SK-N-SH (cell line): ENCODE measurements at regions not wholly inside any gene's neighbourhood (a gene's known extent, or its start where the extent isn't known, plus 50 kb on each side); places are given as distances from the start of the nearest gene placed in this dataset.
A peak's percentile ranks its signal among the peaks of the same experiment; 100 is the strongest.

Source experiments
- CTCF ChIA-PET: fragments of 300-600, 350-600 bp; formaldehyde crosslinking; extraction: SDS; loops from one replicate; lab custom pipeline; 2021; lab: Yijun Ruan, JAX
- POLR2A ChIA-PET: fragments of 350-600 bp; sonication (Branson Sonifier 250); formaldehyde crosslinking; extraction: SDS; loops from one replicate; lab custom pipeline; 2020; ENCODE audit warnings: antibody characterized with exemption, inconsistent platforms; lab: Yijun Ruan, JAX
- DNase-seq: peaks from one replicate; pipeline ENCODE4 v3.0.0; 2012
- H2AFZ ChIP-seq: fragments of 200-600 bp; sonication (generic); 2 replicates; pipeline ENCODE4 v1.8.1; 2016; ENCODE audit warnings: antibody characterized with exemption, mild to moderate bottlenecking, low read depth
- H3F3A ChIP-seq: fragments of 200-600 bp; sonication (generic); replicated peaks from 2 replicates; pipeline ENCODE3; 2016; ENCODE audit warnings: antibody characterized with exemption, mild to moderate bottlenecking; ENCODE audit not compliant: insufficient read depth
- H3K27ac ChIP-seq, 2 experiments: fragments of 200-500 bp in 1 of 2; fragments of 200-600 bp in 1 of 2; sonication (Bioruptor generic) in 1 of 2; sonication (generic), shearing (Covaris generic) in 1 of 2; 2 replicates each; pipeline versions ENCODE4 v1.5.1 to v1.6.1; 2014 to 2016; ENCODE audit warnings: low read depth in 2 of 2, inconsistent platforms in 1 of 2, low read length in 1 of 2, mild to moderate bottlenecking in 1 of 2, mixed read lengths in 1 of 2
- H3K27me3 ChIP-seq: fragments of 200-600 bp; sonication (generic), shearing (Covaris generic); 2 replicates; pipeline ENCODE4 v1.6.1; 2016; ENCODE audit warnings: mixed run types; ENCODE audit not compliant: insufficient read depth
- H3K36me3 ChIP-seq, 2 experiments: fragments of 200-500 bp in 1 of 2; fragments of 200-600 bp in 1 of 2; sonication (Bioruptor generic) in 1 of 2; sonication (generic) in 1 of 2; replicated peaks in 1 of 2; 2 replicates each; pipeline versions ENCODE3 to v1.5.1; 2014 to 2016; ENCODE audit warnings: low read length in 1 of 2, mild to moderate bottlenecking in 1 of 2; ENCODE audit not compliant: insufficient read depth in 2 of 2, control insufficient read depth in 1 of 2
- H3K4me1 ChIP-seq, 2 experiments: fragments of 200-500 bp in 1 of 2; fragments of 200-600 bp in 1 of 2; sonication (Bioruptor generic) in 1 of 2; sonication (generic), shearing (Covaris generic) in 1 of 2; 2 replicates each; pipeline versions ENCODE4 v1.5.1 to v1.6.1; 2014 to 2016; ENCODE audit warnings: low read depth in 1 of 2, low read length in 1 of 2, mixed run types in 1 of 2; ENCODE audit not compliant: insufficient read depth in 2 of 2, control insufficient read depth in 1 of 2
- H3K4me2 ChIP-seq: fragments of 200-600 bp; sonication (generic), shearing (Covaris generic); 2 replicates; pipeline ENCODE4 v1.6.1; 2017; ENCODE audit warnings: mixed run types
- H3K4me3 ChIP-seq, 2 experiments: fragments of 200-500 bp in 1 of 2; fragments of 200-600 bp in 1 of 2; sonication (Bioruptor generic) in 1 of 2; sonication (generic), shearing (Covaris generic) in 1 of 2; 2 replicates each; pipeline versions ENCODE4 v1.5.1 to v1.8.1; 2014 to 2016; ENCODE audit warnings: low read depth in 2 of 2, inconsistent platforms in 1 of 2, low read length in 1 of 2, mild to moderate bottlenecking in 1 of 2, mixed read lengths in 1 of 2, moderate library complexity in 1 of 2
- H3K79me2 ChIP-seq: fragments of 200-600 bp; sonication (generic); 2 replicates; pipeline ENCODE4 v1.8.1; 2017; ENCODE audit warnings: mild to moderate bottlenecking; ENCODE audit not compliant: insufficient read depth
- H3K9ac ChIP-seq: fragments of 200-600 bp; sonication (generic); 2 replicates; pipeline ENCODE4 v1.6.1; 2017; ENCODE audit warnings: mixed run types
- H3K9me2 ChIP-seq: fragments of 200-600 bp; sonication (generic); 2 replicates; pipeline ENCODE4 v1.6.1; 2017; ENCODE audit warnings: mixed run types
- H3K9me3 ChIP-seq: fragments of 200-600 bp; sonication (generic); 2 replicates; pipeline ENCODE4 v1.6.1; 2017; ENCODE audit warnings: mixed run types, mild to moderate bottlenecking, moderate library complexity
- H4K20me1 ChIP-seq: fragments of 200-600 bp; sonication (generic); 2 replicates; pipeline ENCODE4 v1.6.1; 2017; ENCODE audit warnings: mild to moderate bottlenecking, mixed run types; ENCODE audit not compliant: insufficient read depth
- FOSL2 ChIP-seq: IDR thresholded peaks from 2 replicates; pipeline ENCODE4 v1.4.0; 2012; ENCODE audit warnings: low read depth, mild to moderate bottlenecking, moderate library complexity, borderline replicate concordance
- JUND ChIP-seq: IDR thresholded peaks from 2 replicates; pipeline ENCODE4 v1.4.0; 2012
- NFIC ChIP-seq: IDR thresholded peaks from 2 replicates; pipeline ENCODE4 v1.4.0; 2012; ENCODE audit warnings: borderline replicate concordance
- PBX3 ChIP-seq: IDR thresholded peaks from 2 replicates; pipeline ENCODE4; 2012
- SIN3A ChIP-seq: IDR thresholded peaks from 2 replicates; pipeline ENCODE4 v1.6.1; 2012; ENCODE audit warnings: low read depth, mild to moderate bottlenecking, low read length, moderate library complexity, borderline replicate concordance
- TCF12 ChIP-seq: IDR thresholded peaks from 2 replicates; pipeline ENCODE4 v1.4.0; 2012
- YY1 ChIP-seq: IDR thresholded peaks from 2 replicates; pipeline ENCODE4 v1.4.0; 2012; ENCODE audit warnings: low read depth, mild to moderate bottlenecking
- ZBTB33 ChIP-seq: IDR thresholded peaks from 2 replicates; pipeline ENCODE4 v1.4.0; 2012; ENCODE audit warnings: low read depth, borderline replicate concordance

- no peak overlapping the region; the same call in 1 of the 2 replicates for H3K4me2 ChIP-seq
- H4K20me1 ChIP-seq = no peaks in the 10 kb centered on the region
- DNase-seq = no peak
- no peaks in the 10 kb centered on the region for H3K79me2 ChIP-seq
- no peak overlapping the region for H3K4me3 ChIP-seq
- TF ChIP-seq NFIC (no peak), ZBTB33 (no peak), YY1 (no peak), PBX3 (no peak), SIN3A (no peak)
- ChIA-PET CTCF (no interaction called here), POLR2A (no interaction called here)
- H2AFZ ChIP-seq = 0 out of 2 replicates have a peak overlapping the region, but pooled peaks have one; percentile 29
- H3K27ac ChIP-seq = peak overlapping the region in 1 of 2 experiments; percentile 87; a peak in 2 of 4 replicates
- no peaks in the 10 kb centered on the region for H3K9me2 ChIP-seq
- H3K27me3 ChIP-seq = no peaks in the 10 kb centered on the region
- H3K9ac ChIP-seq = peak overlapping the region; percentile 52; the same call in 1 of the 2 replicates
- no peaks in the 10 kb centered on the region for H3K36me3 ChIP-seq
- no peaks in the 10 kb centered on the region for H3K4me1 ChIP-seq
- H3F3A ChIP-seq = no peaks in the 10 kb centered on the region
- no peaks in the 10 kb centered on the region for H3K9me3 ChIP-seq
Measured at GRCh38 chr5:84494453-84494852, 109.8 kb upstream of the EDIL3 start.

GRCh38 chr5:84487963-84488362 lies 103.3 kb upstream of the EDIL3 start:
- H2AFZ ChIP-seq = no peak overlapping the region
- POLR2A ChIA-PET = no interaction called here
- no peak overlapping the region for H3K9ac ChIP-seq
- no peak overlapping the region for H3K4me2 ChIP-seq
- TF ChIP-seq PBX3 = peak; percentile 7; the same call in 1 of the 2 replicates
- 0 out of 2 replicates have a peak, but pooled peaks have one; percentile 5 for TF ChIP-seq NFIC
- no peak for TF ChIP-seq JUND
- peak; percentile 26; the same call in 1 of the 2 replicates for TF ChIP-seq TCF12
- TF ChIP-seq FOSL2 = peak; percentile 10; the same call in 1 of the 2 replicates
- TF ChIP-seq, all 33 proteins: peak for 4
- H3K27me3 ChIP-seq = no peaks in the 10 kb centered on the region
- H3K36me3 ChIP-seq = no peaks in the 10 kb centered on the region
- H3K4me3 ChIP-seq = no peak overlapping the region
- no peaks in the 10 kb centered on the region for H3F3A ChIP-seq
- no peaks in the 10 kb centered on the region for H3K4me1 ChIP-seq
- H3K79me2 ChIP-seq = no peaks in the 10 kb centered on the region
- H3K27ac ChIP-seq = peak overlapping the region in 1 of 2 experiments; percentile 73; a peak in 2 of 4 replicates
- no peaks in the 10 kb centered on the region for H3K9me2 ChIP-seq
- CTCF ChIA-PET = no interaction called here
- H4K20me1 ChIP-seq = no peaks in the 10 kb centered on the region
- no peak for DNase-seq
- no peaks in the 10 kb centered on the region for H3K9me3 ChIP-seq
